GM12872 (cell line): ENCODE measurements at regions not wholly inside any gene's neighbourhood (a gene's known extent, or its start where the extent isn't known, plus 50 kb on each side); places are given as distances from the start of the nearest gene placed in this dataset.

Experiments used
- TF ChIP-seq, protein P1 (sequence below): IDR thresholded peaks from 3 replicates; pipeline ENCODE4 v1.5.1; 2011; ENCODE audit warnings: low read depth, mild to moderate bottlenecking, low read length, moderate library complexity; ENCODE audit not compliant: insufficient read depth

DNA sequence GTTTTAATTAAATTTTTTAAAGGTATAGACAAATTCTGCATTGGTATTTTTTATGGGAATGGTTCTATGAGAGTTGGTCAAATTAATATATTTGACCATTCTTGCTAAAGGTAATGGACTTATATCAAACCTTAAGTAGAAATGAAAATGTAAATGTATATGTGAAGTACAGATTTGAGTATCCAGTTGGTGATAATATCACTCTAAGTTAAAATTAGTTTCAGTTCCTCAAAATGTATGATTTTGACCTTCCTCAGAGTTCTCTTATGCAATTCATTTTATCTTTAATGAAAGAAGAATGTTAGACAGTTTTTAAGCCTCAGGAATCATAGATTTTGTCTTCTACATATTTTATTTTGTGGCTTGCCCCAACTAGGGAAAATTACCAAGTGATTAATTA lies 1291.5 kb upstream of the B3GALT2 start:
- TF ChIP-seq, protein P1, sequence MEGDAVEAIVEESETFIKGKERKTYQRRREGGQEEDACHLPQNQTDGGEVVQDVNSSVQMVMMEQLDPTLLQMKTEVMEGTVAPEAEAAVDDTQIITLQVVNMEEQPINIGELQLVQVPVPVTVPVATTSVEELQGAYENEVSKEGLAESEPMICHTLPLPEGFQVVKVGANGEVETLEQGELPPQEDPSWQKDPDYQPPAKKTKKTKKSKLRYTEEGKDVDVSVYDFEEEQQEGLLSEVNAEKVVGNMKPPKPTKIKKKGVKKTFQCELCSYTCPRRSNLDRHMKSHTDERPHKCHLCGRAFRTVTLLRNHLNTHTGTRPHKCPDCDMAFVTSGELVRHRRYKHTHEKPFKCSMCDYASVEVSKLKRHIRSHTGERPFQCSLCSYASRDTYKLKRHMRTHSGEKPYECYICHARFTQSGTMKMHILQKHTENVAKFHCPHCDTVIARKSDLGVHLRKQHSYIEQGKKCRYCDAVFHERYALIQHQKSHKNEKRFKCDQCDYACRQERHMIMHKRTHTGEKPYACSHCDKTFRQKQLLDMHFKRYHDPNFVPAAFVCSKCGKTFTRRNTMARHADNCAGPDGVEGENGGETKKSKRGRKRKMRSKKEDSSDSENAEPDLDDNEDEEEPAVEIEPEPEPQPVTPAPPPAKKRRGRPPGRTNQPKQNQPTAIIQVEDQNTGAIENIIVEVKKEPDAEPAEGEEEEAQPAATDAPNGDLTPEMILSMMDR = no peak

GRCh38 chr1:194476872-194477271 lies 1290.5 kb upstream of the B3GALT2 start:
- TF ChIP-seq, protein P1 = no peak

DNA sequence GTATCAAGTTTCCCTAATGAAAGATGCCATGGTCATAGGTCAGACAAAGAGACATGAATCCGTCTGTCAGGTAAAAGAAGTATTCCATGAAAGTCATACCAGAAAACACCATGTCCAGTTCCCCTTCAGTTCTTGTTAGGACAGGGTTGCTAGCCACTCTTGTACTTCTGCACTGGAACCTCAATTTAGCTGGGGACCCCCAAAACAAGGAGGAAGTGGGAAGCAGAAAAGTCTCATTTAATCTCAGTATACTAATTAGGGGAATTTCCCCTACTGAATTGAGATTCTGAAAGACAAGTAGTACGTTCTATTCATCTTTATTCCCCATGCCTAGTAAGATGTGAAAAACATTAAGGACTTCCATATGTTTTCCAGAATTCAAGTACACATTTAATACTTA lies 1289.9 kb upstream of the B3GALT2 start:
- TF ChIP-seq, protein P1 = no peak

DNA sequence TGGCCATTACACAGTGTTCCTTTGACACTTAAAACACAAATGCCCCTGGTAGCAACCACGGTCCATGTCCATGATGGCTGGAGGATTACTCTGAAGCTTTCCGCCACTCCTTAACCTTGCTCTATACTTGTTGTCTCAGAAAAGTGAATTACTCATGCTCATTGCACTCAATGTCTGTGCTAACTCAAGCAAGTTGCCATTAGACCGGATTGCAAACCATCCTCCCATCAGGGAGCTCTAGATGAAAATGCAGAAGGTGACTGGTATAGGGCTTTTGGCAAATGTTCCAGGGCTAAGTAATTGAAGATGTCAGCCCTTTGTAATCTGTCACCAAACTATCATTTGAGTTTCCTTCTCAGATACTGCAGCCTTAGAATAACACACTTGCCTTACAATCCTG lies 1288.3 kb upstream of the B3GALT2 start:
- TF ChIP-seq, protein P1 = no peak

- TF ChIP-seq, protein P1 = no peak
Observed at GRCh38 chr1:194473766-194474165, 1287.4 kb upstream of the B3GALT2 start.

DNA sequence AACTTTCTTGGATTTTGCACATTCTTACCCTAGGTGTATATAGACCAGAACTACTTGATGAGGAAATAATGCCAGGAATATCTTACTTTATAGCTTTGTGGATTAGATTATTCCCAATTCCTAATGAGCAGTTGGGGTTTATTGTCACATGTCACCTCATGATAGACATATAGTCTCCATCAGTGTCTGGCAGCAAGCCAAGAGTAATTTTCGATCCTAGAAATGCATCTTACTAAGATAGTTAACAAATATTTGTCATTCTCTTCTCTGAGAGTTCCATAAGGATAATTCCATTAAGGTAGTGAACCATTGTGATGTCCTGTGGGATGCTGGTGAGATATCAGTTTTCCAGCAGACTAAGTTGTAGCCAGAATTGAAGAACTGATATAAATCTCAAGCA lies 1282.9 kb upstream of the B3GALT2 start:
- TF ChIP-seq, protein P1 = no peak

- TF ChIP-seq, protein P1 = no peak
Observed at GRCh38 chr1:194466706-194467105, 1280.3 kb upstream of the B3GALT2 start.

DNA sequence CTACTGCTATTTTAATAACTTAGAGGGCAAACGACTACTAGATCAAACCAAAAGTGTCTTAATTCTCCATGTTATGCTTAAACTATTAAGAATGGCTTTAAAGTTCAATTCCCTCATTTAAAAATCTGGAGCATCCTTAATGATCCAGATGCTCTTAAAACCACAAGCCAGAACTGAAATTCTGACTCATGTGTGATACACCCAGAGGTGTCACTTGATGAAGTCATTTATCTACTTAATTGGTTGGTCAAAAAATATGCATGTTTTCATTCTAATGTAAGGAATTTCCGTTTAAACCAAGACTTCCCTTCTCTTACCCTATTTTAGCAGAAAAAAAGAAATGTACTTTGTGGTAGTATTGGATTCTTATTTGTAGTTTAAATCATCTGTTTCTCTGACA lies 1261.2 kb upstream of the B3GALT2 start:
- TF ChIP-seq, protein P1 = no peak
